ENCODE measurements at regions not wholly inside any gene's neighbourhood (a gene's known extent, or its start where the extent isn't known, plus 50 kb on each side); places are given as distances from the start of the nearest gene placed in this dataset.

DNA sequence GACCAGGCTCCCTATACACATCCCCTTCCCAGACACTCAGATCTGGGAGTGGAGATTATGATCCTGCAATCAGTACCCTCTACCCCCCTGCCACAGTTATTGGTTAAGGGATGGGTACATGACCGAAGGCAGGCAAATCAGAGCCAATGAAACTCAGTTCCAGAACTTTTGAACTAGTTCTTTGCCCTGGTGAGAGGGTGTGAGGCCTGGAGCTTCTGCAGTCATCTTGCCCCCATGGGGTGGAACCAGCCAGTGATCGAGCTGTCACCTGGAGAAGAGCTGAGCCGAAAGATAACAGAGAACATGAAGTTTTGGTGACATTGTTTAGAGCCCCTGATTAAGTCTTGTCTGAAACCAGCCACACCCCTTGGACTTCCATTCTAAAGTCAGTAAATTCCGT is 88.2 kb upstream of the DUSP5 start:
- Histone ChIP-seq H3K4me2 (no peak overlapping the region), H3K27me3 (ENCODE audit: insufficient read depth) (no peaks in the 10 kb centered on the region), H3K4me3 (no peak overlapping the region), H3K9me2 (ENCODE audit: insufficient read depth) (no peaks in the 10 kb centered on the region), H2AFZ (no peak overlapping the region), H3F3A (replicated peaks; ENCODE audit: low read depth) (no peaks in the 10 kb centered on the region), H3K27ac (ENCODE audit: low read depth) (no peak overlapping the region), H3K79me2 (replicated peaks; ENCODE audit: insufficient read depth) (no peaks in the 10 kb centered on the region), H3K4me1 (ENCODE audit: insufficient read depth) (0 out of 2 replicates have a peak, but pooled peaks cover 8% of the 10 kb centered on the region), H4K20me1 (replicated peaks; ENCODE audit: insufficient read depth) (no peaks in the 10 kb centered on the region), H3K36me3 (ENCODE audit: insufficient read depth) (no peaks in the 10 kb centered on the region)
- Mint-ChIP-seq H3K36me3 (ENCODE audit: low read depth) (no peaks in the 10 kb centered on the region), H3K4me1 (peaks cover 23% of the 10 kb centered on the region), H3K4me3 (no peak overlapping the region), H3K27ac (no peak overlapping the region), H3K27me3 (ENCODE audit: insufficient read depth, low read depth, poor library complexity) (peaks cover 6% of the 10 kb centered on the region), H3K9me3 (no peaks in the 10 kb centered on the region)
- DNase-seq (ENCODE audit: low spot score), result no peak
- TF ChIP-seq, protein P1, sequence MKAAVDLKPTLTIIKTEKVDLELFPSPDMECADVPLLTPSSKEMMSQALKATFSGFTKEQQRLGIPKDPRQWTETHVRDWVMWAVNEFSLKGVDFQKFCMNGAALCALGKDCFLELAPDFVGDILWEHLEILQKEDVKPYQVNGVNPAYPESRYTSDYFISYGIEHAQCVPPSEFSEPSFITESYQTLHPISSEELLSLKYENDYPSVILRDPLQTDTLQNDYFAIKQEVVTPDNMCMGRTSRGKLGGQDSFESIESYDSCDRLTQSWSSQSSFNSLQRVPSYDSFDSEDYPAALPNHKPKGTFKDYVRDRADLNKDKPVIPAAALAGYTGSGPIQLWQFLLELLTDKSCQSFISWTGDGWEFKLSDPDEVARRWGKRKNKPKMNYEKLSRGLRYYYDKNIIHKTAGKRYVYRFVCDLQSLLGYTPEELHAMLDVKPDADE (IDR thresholded peaks at IDR 0.05), result no peak
- no peak for TF ChIP-seq POLR2AphosphoS5 (IDR thresholded peaks at IDR 0.05; ENCODE audit: low read depth)
- no peak for TF ChIP-seq ZNF331 (CRISPR knock-in tag; IDR thresholded peaks at IDR 0.05; ENCODE audit: low read depth)
- no peak for TF ChIP-seq STAT1 (IDR thresholded peaks at IDR 0.05; ENCODE audit: unreplicated experiment)
- TF ChIP-seq, protein P2, sequence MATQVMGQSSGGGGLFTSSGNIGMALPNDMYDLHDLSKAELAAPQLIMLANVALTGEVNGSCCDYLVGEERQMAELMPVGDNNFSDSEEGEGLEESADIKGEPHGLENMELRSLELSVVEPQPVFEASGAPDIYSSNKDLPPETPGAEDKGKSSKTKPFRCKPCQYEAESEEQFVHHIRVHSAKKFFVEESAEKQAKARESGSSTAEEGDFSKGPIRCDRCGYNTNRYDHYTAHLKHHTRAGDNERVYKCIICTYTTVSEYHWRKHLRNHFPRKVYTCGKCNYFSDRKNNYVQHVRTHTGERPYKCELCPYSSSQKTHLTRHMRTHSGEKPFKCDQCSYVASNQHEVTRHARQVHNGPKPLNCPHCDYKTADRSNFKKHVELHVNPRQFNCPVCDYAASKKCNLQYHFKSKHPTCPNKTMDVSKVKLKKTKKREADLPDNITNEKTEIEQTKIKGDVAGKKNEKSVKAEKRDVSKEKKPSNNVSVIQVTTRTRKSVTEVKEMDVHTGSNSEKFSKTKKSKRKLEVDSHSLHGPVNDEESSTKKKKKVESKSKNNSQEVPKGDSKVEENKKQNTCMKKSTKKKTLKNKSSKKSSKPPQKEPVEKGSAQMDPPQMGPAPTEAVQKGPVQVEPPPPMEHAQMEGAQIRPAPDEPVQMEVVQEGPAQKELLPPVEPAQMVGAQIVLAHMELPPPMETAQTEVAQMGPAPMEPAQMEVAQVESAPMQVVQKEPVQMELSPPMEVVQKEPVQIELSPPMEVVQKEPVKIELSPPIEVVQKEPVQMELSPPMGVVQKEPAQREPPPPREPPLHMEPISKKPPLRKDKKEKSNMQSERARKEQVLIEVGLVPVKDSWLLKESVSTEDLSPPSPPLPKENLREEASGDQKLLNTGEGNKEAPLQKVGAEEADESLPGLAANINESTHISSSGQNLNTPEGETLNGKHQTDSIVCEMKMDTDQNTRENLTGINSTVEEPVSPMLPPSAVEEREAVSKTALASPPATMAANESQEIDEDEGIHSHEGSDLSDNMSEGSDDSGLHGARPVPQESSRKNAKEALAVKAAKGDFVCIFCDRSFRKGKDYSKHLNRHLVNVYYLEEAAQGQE (IDR thresholded peaks at IDR 0.05; ENCODE audit: unreplicated experiment), result no peak
- no peak for TF ChIP-seq JUNB (IDR thresholded peaks at IDR 0.05; ENCODE audit: unreplicated experiment)
- TF ChIP-seq NANOG (IDR thresholded peaks at IDR 0.05; ENCODE audit: borderline replicate concordance), result no peak
- no peak for ATAC-seq

DNA sequence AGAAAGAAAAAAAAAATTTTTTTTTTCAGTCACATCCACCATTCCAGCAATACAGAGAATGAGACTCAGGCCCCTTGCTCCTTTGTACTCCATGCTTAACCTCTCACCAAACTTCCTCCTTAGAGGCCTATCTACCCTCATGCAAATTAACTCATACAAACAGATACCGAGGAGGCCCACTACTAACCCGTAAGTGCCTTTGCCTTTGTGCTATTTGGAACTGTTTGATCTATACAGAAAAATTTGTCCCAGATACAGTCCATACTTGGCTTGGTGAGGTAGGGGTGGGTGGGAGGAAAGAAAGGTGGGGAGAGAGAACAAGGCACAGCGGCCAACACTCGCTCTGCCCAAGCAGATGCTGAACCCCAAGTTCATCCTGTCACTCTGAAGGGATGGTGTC is 87.8 kb upstream of the DUSP5 start:
- H3K4me2 ChIP-seq, result no peak overlapping the region
- peaks cover 27% of the 10 kb centered on the region for H3K4me1 Mint-ChIP-seq
- no peaks in the 10 kb centered on the region for H3K9me3 Mint-ChIP-seq
- H4K20me1 ChIP-seq (replicated peaks; ENCODE audit: insufficient read depth), result no peaks in the 10 kb centered on the region
- DNase-seq (ENCODE audit: low spot score) (no peak), ATAC-seq (no peak)
- H3K36me3 ChIP-seq (ENCODE audit: insufficient read depth), result no peaks in the 10 kb centered on the region
- H3K27me3 Mint-ChIP-seq (ENCODE audit: insufficient read depth, low read depth, poor library complexity), result peaks cover 8% of the 10 kb centered on the region
- no peak overlapping the region for H3K4me3 ChIP-seq
- H3K27ac Mint-ChIP-seq, result no peak overlapping the region
- H3K36me3 Mint-ChIP-seq (ENCODE audit: low read depth), result no peaks in the 10 kb centered on the region
- 0 out of 2 replicates have a peak, but pooled peaks cover 8% of the 10 kb centered on the region for H3K4me1 ChIP-seq (ENCODE audit: insufficient read depth)
- H3K27ac ChIP-seq (ENCODE audit: low read depth), result no peak overlapping the region
- no peaks in the 10 kb centered on the region for H3K9me2 ChIP-seq (ENCODE audit: insufficient read depth)
- no peaks in the 10 kb centered on the region for H3F3A ChIP-seq (replicated peaks; ENCODE audit: low read depth)
- H3K79me2 ChIP-seq (replicated peaks; ENCODE audit: insufficient read depth), result no peaks in the 10 kb centered on the region
- H3K4me3 Mint-ChIP-seq, result no peak overlapping the region
- no peaks in the 10 kb centered on the region for H3K27me3 ChIP-seq (ENCODE audit: insufficient read depth)
- H2AFZ ChIP-seq, result no peak overlapping the region
- TF ChIP-seq, protein P2 (IDR thresholded peaks at IDR 0.05; ENCODE audit: unreplicated experiment), result no peak
- TF ChIP-seq POLR2AphosphoS5 (IDR thresholded peaks at IDR 0.05; ENCODE audit: low read depth), result no peak
- TF ChIP-seq, protein P3, sequence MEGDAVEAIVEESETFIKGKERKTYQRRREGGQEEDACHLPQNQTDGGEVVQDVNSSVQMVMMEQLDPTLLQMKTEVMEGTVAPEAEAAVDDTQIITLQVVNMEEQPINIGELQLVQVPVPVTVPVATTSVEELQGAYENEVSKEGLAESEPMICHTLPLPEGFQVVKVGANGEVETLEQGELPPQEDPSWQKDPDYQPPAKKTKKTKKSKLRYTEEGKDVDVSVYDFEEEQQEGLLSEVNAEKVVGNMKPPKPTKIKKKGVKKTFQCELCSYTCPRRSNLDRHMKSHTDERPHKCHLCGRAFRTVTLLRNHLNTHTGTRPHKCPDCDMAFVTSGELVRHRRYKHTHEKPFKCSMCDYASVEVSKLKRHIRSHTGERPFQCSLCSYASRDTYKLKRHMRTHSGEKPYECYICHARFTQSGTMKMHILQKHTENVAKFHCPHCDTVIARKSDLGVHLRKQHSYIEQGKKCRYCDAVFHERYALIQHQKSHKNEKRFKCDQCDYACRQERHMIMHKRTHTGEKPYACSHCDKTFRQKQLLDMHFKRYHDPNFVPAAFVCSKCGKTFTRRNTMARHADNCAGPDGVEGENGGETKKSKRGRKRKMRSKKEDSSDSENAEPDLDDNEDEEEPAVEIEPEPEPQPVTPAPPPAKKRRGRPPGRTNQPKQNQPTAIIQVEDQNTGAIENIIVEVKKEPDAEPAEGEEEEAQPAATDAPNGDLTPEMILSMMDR (conservative IDR thresholded peaks at IDR 0.05; ENCODE audit: low read depth in 2 of 2), result no peak
- no peak for TF ChIP-seq CREB1 (CRISPR knock-in tag; IDR thresholded peaks at IDR 0.05; ENCODE audit: low read depth)

All from GM23338 (cell line).